H1 (cell line): ENCODE measurements at regions not wholly inside any gene's neighbourhood (a gene's known extent, or its start where the extent isn't known, plus 50 kb on each side); places are given as distances from the start of the nearest gene placed in this dataset.

ENCODE experiments used
- CTCF ChIA-PET: fragments of 300-600 bp; sonication (Branson Sonifier 250); formaldehyde crosslinking; loops from one replicate; lab custom pipeline; 2021; ENCODE audit not compliant: partially characterized antibody; lab: Charles Lee
- POLR2A ChIA-PET: fragments of 300-600 bp; sonication (Branson Sonifier 250); formaldehyde crosslinking; loops from one replicate; lab custom pipeline; 2021; ENCODE audit warnings: inconsistent platforms; ENCODE audit not compliant: partially characterized antibody; lab: Charles Lee
- DNase-seq, 2 experiments: peaks; one replicate each; pipeline versions ENCODE4 v3.0.0 to v3.0.0-alpha.2; 2010 to 2022; ENCODE audit warnings: low spot score in 2 of 2, low read depth in 1 of 2, mixed read lengths in 1 of 2
- FAIRE-seq: peaks from 2 replicates; lab custom pipeline; 2011; peaks lifted over from hg19 to GRCh38; lab: Jason Lieb, UNC
- H2AFZ ChIP-seq: 2 replicates; pipeline ENCODE4 v1.8.1; 2012; ENCODE audit warnings: low read length, inconsistent platforms
- H2AK5ac ChIP-seq: 2 replicates; pipeline ENCODE4 v1.6.1; 2013; ENCODE audit warnings: low read depth, low read length
- H2BK120ac ChIP-seq: replicated peaks from 2 replicates; pipeline ENCODE3; 2013; ENCODE audit warnings: low read depth, low read length, inconsistent platforms
- H2BK12ac ChIP-seq: 2 replicates; pipeline ENCODE4 v1.6.1; 2013; ENCODE audit warnings: low read depth, low read length
- H2BK15ac ChIP-seq: 2 replicates; pipeline ENCODE4 v1.6.1; 2013; ENCODE audit warnings: low read length
- H2BK20ac ChIP-seq: 2 replicates; pipeline ENCODE4 v1.6.1; 2013; ENCODE audit warnings: low read length
- H2BK5ac ChIP-seq: 2 replicates; pipeline ENCODE4 v1.6.1; 2013; ENCODE audit warnings: low read depth, low read length
- H3K14ac ChIP-seq: 2 replicates; pipeline ENCODE4 v1.6.1; 2013; ENCODE audit warnings: inconsistent platforms; ENCODE audit not compliant: insufficient read length
- H3K18ac ChIP-seq: 2 replicates; pipeline ENCODE4 v1.6.1; 2013; ENCODE audit warnings: low read length; ENCODE audit errors: extremely low read depth
- H3K23ac ChIP-seq: 2 replicates; pipeline ENCODE4 v1.6.1; 2013; ENCODE audit warnings: inconsistent platforms; ENCODE audit not compliant: insufficient read length
- H3K23me2 ChIP-seq: 2 replicates; pipeline ENCODE4 v1.6.1; 2013; ENCODE audit warnings: low read depth, low read length
- H3K27ac ChIP-seq: 2 replicates; pipeline ENCODE4 v1.6.1; 2011; ENCODE audit warnings: low read depth, low read length, inconsistent platforms
- H3K27me3 ChIP-seq, 4 experiments: replicated peaks in 1 of 4; 1 replicate in 1 of 4; 2 replicates in 3 of 4; pipeline versions ENCODE4 v1.6.1 to v1.8.1; 2011 to 2013; ENCODE audit warnings: low read length in 3 of 4, mild to moderate bottlenecking in 3 of 4, inconsistent platforms in 2 of 4, mixed read lengths in 2 of 4, moderate library complexity in 1 of 4; ENCODE audit not compliant: control insufficient read depth in 3 of 4, insufficient read depth in 3 of 4; ENCODE audit errors: extremely low read depth in 1 of 4
- H3K36me3 ChIP-seq, 4 experiments: 2 replicates each; pipeline versions ENCODE4 v1.6.1 to v1.8.1; 2011 to 2013; ENCODE audit warnings: mild to moderate bottlenecking in 4 of 4, low read length in 3 of 4, moderate library complexity in 2 of 4, control low read depth in 1 of 4, inconsistent platforms in 1 of 4; ENCODE audit not compliant: insufficient read depth in 4 of 4, control insufficient read depth in 2 of 4
- H3K4ac ChIP-seq: replicated peaks from 2 replicates; pipeline ENCODE3; 2013; ENCODE audit warnings: low read length, low read depth, mixed read lengths, inconsistent platforms; ENCODE audit not compliant: insufficient read length
- H3K4me1 ChIP-seq, 4 experiments: replicated peaks in 1 of 4; 1 replicate in 1 of 4; 2 replicates in 3 of 4; pipeline versions ENCODE4 v1.6.1 to v1.8.1; 2011 to 2013; ENCODE audit warnings: low read length in 3 of 4, inconsistent platforms in 2 of 4, mixed read lengths in 1 of 4; ENCODE audit not compliant: insufficient read depth in 4 of 4, control insufficient read depth in 3 of 4
- H3K4me2 ChIP-seq, 2 experiments: 2 replicates each; pipeline versions ENCODE4 v1.6.1 to v1.8.1; 2011 to 2013; ENCODE audit warnings: low read depth in 2 of 2, low read length in 2 of 2, control low read depth in 1 of 2, inconsistent platforms in 1 of 2, mild to moderate bottlenecking in 1 of 2; ENCODE audit not compliant: insufficient read depth in 1 of 2
- H3K4me3 ChIP-seq, 4 experiments: fragments of 200-600, 300-600 bp in 1 of 4; sonication (generic), shearing (Covaris generic), sonication (Bioruptor Twin) in 1 of 4; 2 replicates each; pipeline versions ENCODE4 v1.5.1 to v1.8.1; 2011 to 2016; ENCODE audit warnings: low read length in 4 of 4, low read depth in 3 of 4, control low read depth in 2 of 4, inconsistent platforms in 2 of 4, mild to moderate bottlenecking in 2 of 4, mixed read lengths in 1 of 4, moderate library complexity in 1 of 4; ENCODE audit not compliant: insufficient read depth in 2 of 4; ENCODE audit errors: extremely low read depth in 1 of 4
- H3K56ac ChIP-seq: replicated peaks from 2 replicates; pipeline ENCODE3; 2013; ENCODE audit warnings: low read depth, mild to moderate bottlenecking, mixed read lengths, low read length, inconsistent platforms; ENCODE audit not compliant: insufficient read length
- H3K79me1 ChIP-seq: 2 replicates; pipeline ENCODE4 v1.6.1; 2013; ENCODE audit warnings: low read depth, low read length, control low read depth
- H3K79me2 ChIP-seq, 2 experiments: 2 replicates each; pipeline versions ENCODE4 v1.6.1 to v1.8.1; 2012 to 2013; ENCODE audit warnings: low read length in 2 of 2, mild to moderate bottlenecking in 2 of 2, inconsistent platforms in 1 of 2; ENCODE audit not compliant: insufficient read depth in 2 of 2, control insufficient read depth in 1 of 2
- H3K9ac ChIP-seq, 4 experiments: replicated peaks in 1 of 4; 1 replicate in 1 of 4; 2 replicates in 3 of 4; pipeline versions ENCODE4 v1.6.1 to v1.8.1; 2011 to 2013; ENCODE audit warnings: low read depth in 3 of 4, low read length in 3 of 4, control low read depth in 2 of 4, mild to moderate bottlenecking in 2 of 4, moderate library complexity in 2 of 4, inconsistent platforms in 1 of 4; ENCODE audit errors: extremely low read depth in 1 of 4
- H3K9me3 ChIP-seq, 2 experiments: 2 replicates each; pipeline versions ENCODE4 v1.6.1 to v1.8.1; 2012 to 2013; ENCODE audit warnings: mild to moderate bottlenecking in 2 of 2, moderate library complexity in 2 of 2, control low read depth in 1 of 2, inconsistent platforms in 1 of 2, low read depth in 1 of 2, low read length in 1 of 2, mixed read lengths in 1 of 2; ENCODE audit not compliant: insufficient read depth in 2 of 2
- H4K20me1 ChIP-seq, 2 experiments: replicated peaks in 1 of 2; 2 replicates each; pipeline versions ENCODE3 to v1.8.1; 2011 to 2013; ENCODE audit warnings: inconsistent platforms in 2 of 2, low read length in 2 of 2, mild to moderate bottlenecking in 1 of 2; ENCODE audit not compliant: insufficient read depth in 2 of 2, control insufficient read depth in 1 of 2
- H4K5ac ChIP-seq: 2 replicates; pipeline ENCODE4 v1.6.1; 2013; ENCODE audit warnings: low read length, low read depth, mixed read lengths, inconsistent platforms; ENCODE audit not compliant: insufficient read length
- H4K8ac ChIP-seq: 2 replicates; pipeline ENCODE4 v1.8.0; 2013; ENCODE audit warnings: mild to moderate bottlenecking, moderate library complexity, low read length, inconsistent platforms; ENCODE audit not compliant: insufficient read depth; ENCODE audit errors: extremely low read depth
- H4K91ac ChIP-seq: replicated peaks from 2 replicates; pipeline ENCODE3; 2013; ENCODE audit warnings: low read length, mixed read lengths, inconsistent platforms; ENCODE audit not compliant: insufficient read length
- MAFK ChIP-seq: IDR thresholded peaks from 2 replicates; pipeline ENCODE4 v1.6.1; 2012; ENCODE audit warnings: low read depth, mild to moderate bottlenecking, improper control_type of control experiment, low read length
- POLR2AphosphoS5 ChIP-seq: IDR thresholded peaks from 2 replicates; pipeline ENCODE4 v1.6.1; 2011; ENCODE audit warnings: low read depth, low read length
- SIN3A ChIP-seq, 2 experiments: IDR thresholded peaks in 1 of 2; conservative IDR thresholded peaks in 1 of 2; 2 replicates each; pipeline ENCODE4 v1.6.1; 2011 to 2012; ENCODE audit warnings: low read length in 2 of 2, improper control_type of control experiment in 1 of 2, low read depth in 1 of 2, mild to moderate bottlenecking in 1 of 2
- WGBS, 2 experiments: shearing (Covaris generic) in 1 of 2; methylation state at CpG; one replicate each; pipeline versions ENCODE4 v1.1.6 to v1.1.7; 2013 to 2015; ENCODE audit warnings: low lambda C conversion rate in 2 of 2, mixed read lengths in 2 of 2, inconsistent platforms in 1 of 2, low coverage in 1 of 2, missing lambda C conversion rate in 1 of 2; ENCODE audit not compliant: insufficient replicate concordance in 2 of 2, insufficient coverage in 1 of 2, insufficient read length in 1 of 2; ENCODE audit errors: extremely low coverage in 1 of 2, missing lambda C conversion rate in 1 of 2; 5-methylcytosine and 5-hydroxymethylcytosine counted together

DNA sequence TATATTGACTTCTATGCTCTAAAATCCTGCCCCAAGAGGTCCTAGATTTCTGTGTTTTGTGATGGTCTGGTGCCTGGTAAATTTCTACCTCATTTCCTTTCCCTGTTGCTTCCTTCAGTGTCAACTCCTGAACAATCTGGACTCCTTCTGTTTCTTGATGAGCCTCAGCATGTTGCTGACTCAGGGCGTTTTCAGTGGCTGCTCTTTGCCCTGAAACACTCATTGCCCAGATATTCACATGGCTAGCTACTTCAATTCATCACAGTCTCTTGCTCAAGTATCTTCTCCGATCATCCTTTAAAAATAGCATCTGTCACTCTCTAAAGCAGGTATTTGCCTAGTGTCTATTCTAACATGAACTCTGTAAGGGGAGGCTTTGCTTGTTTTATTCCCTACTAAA is 526.3 kb upstream of the RAG2 start:
- Histone ChIP-seq H3K4me2 (no peak overlapping the region), H3K23me2 (no peaks in the 10 kb centered on the region), H3K79me1 (no peaks in the 10 kb centered on the region)
- 84% methylated on average over 2 of the region's 2 CpGs; no CpG with 5 or more reads in 1 of the 2 experiments for WGBS, 2 experiments
- TF ChIP-seq POLR2AphosphoS5 (no peak), SIN3A (conservative IDR thresholded peaks at IDR 0.05 in 1 of 2, IDR thresholded peaks at IDR 0.05 in 1 of 2; ENCODE audit: low read depth in 1 of 2, low read length in 2 of 2) (no peak), MAFK (peak; percentile 59; the same call in 1 of the 2 replicates)
- TF ChIP-seq, all 59 proteins: peak for 1
- no peak overlapping the region for H3K18ac ChIP-seq
- no peaks in the 10 kb centered on the region for H3K27me3 ChIP-seq
- no peaks in the 10 kb centered on the region for H4K20me1 ChIP-seq
- H4K91ac ChIP-seq: no peak overlapping the region
- FAIRE-seq (no peak), DNase-seq (no peak)
- H4K5ac ChIP-seq: no peak overlapping the region
- H2BK15ac ChIP-seq: no peak overlapping the region
- ChIA-PET CTCF (interaction anchor here (1.2 kb wide), 1 partner anchor 9 kb away, joined by 4 read pairs; no protein-coding TSS in a partner anchor), POLR2A (no interaction called here)
- no peaks in the 10 kb centered on the region for H3K9me3 ChIP-seq
- H2BK5ac ChIP-seq: no peak overlapping the region
- H3K36me3 ChIP-seq: no peaks in the 10 kb centered on the region
- H3K56ac ChIP-seq: no peak overlapping the region
- H2AFZ ChIP-seq: no peak overlapping the region
- no peak overlapping the region for H3K4me3 ChIP-seq
- no peak overlapping the region for H2AK5ac ChIP-seq
- H3K27ac ChIP-seq: no peak overlapping the region
- H3K14ac ChIP-seq: no peak overlapping the region
- H3K23ac ChIP-seq: no peak overlapping the region
- H3K79me2 ChIP-seq: no peaks in the 10 kb centered on the region
- H4K8ac ChIP-seq: no peak overlapping the region
- H2BK20ac ChIP-seq: no peak overlapping the region
- no peak overlapping the region for H2BK120ac ChIP-seq
- H3K4me1 ChIP-seq: no peaks in the 10 kb centered on the region
- no peak overlapping the region for H2BK12ac ChIP-seq
- H3K9ac ChIP-seq: no peak overlapping the region
- H3K4ac ChIP-seq: no peak overlapping the region
